ENCODE measurements at regions not wholly inside any gene's neighbourhood (a gene's known extent, or its start where the extent isn't known, plus 50 kb on each side); places are given as distances from the start of the nearest gene placed in this dataset.
"Not testable (repeated sequence)": the region's sequence is repeated elsewhere in the genome, so short reads cannot be mapped to it uniquely, and the experiment has no call there.

- no peak for DNase-seq
Observed at GRCh38 chr12:47367912-47368537, 288.3 kb upstream of the AMIGO2 start.

- no peak for DNase-seq
Observed at GRCh38 chr12:47366579-47366978, 286.8 kb upstream of the AMIGO2 start.

DNA sequence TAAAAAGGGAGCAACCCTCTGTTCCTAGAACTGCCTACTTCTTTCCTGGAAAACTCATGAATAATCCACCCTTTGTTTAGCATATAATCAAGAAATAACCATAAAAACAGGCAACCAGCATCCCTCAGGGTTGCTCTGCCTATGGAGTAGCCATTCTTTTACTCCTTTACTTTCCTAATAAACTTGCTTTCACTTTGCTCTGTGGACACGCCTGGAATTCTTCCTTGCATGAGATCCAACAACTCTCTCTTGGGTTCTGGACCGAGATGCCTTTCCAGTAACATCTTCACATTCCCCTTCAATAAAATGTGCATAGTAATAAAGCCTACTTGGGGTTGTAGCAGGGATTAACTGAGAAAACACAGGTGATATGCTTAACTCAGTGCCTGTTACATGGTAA is 286.4 kb upstream of the AMIGO2 start:
- DNase-seq: no peak

DNA sequence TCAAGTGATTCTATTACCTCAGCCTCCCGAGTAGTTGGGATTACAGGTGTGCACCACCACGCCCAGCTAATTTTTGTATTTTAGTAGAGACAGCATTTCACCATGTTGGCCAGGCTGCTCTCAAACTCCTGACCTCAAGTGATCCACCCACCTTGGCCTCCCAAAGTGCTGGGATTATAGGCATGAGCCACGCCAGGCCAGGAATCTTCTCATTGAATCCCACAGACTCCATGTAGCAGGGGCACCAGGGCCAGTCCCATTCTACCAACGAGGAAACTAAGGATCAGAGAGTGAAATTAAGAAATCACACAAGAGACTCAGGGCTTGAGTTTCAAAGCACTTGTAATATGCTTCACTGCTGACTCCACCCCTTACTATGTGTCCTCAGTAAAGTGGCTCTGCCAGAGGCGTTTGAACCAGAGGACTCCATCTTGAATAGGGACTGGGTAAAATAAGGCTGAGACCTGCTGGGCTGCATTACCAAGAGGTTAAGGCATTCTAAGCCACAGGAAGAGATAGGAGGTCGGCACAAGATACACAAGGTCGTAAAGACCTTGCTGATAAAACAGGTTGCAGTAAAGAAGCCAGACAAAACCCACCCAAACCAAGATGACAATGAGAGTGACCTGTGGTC is 285.8 kb upstream of the AMIGO2 start:
- DNase-seq: not testable (repeated sequence)

- no peak for DNase-seq
Observed at GRCh38 chr12:47364261-47364660, 284.5 kb upstream of the AMIGO2 start.

- DNase-seq: no peak
Observed at GRCh38 chr12:47362126-47362705, 282.5 kb upstream of the AMIGO2 start.

DNA sequence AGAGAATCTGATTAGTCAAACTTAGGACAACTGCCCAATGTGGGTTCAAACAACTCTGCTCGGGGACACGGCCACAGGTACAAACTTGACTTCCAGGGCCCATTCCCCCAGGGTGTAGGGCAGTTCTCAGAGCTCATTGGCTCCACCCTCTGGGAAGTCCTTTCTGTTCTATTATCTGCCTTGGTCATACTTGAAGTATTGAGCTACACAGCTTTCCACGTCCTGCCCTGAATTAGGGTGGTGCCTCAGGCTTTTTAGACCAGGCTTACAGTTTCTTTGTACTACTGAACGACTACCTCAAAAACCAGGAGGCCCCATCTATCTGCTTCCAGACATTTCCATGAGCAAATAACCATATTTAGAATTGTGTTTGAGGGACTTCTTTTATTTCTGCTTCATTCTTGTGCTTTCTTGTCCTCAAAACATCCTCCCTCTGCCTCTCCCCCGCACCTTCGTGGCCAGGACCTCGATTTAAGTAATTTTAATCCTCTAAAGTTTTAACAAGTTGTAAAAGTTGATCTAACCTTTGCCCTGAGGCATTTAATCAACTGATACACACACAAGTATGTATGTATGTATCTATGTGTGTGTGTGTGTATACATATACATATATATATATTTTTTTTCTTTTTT is 281.7 kb upstream of the AMIGO2 start:
- no peak for DNase-seq

- peak; percentile 25 for DNase-seq
Observed at GRCh38 chr12:47360771-47361388, 281.1 kb upstream of the AMIGO2 start.

- no peak for DNase-seq
Observed at GRCh38 chr12:47360093-47360480, 280.3 kb upstream of the AMIGO2 start.

- DNase-seq: no peak
Observed at GRCh38 chr12:47359310-47360092, 279.7 kb upstream of the AMIGO2 start.

- not testable (repeated sequence) for DNase-seq
Observed at GRCh38 chr12:47357006-47357405, 277.2 kb upstream of the AMIGO2 start.

DNA sequence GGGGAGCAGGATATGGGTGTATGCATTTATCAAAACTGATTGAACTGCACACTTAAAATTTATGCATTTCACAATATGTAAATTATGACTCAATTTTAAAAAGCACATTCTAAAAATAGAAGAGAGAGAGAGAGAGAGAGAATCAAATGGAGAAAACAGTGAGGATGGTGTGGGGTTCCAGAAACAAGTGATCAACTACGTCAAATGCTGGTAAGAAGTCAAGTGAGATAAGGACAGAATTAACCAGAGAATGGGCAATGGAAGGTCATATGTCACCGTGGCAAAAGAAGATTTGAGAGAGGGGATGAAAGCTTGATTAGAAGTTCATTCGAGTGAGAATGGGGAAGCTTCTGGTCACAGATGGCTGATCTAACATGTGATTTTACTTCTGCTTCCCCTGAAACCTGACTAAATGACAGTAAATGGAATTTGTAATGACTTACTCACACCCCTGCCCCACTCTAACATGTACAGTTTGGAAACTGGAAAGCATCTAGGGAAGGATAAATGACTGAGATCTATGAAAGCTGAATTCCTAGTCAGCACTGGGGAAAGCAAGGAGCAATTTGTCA is 276.5 kb upstream of the AMIGO2 start:
- no peak for DNase-seq

- DNase-seq: no peak
Observed at GRCh38 chr12:47353508-47353907, 273.7 kb upstream of the AMIGO2 start.

DNA sequence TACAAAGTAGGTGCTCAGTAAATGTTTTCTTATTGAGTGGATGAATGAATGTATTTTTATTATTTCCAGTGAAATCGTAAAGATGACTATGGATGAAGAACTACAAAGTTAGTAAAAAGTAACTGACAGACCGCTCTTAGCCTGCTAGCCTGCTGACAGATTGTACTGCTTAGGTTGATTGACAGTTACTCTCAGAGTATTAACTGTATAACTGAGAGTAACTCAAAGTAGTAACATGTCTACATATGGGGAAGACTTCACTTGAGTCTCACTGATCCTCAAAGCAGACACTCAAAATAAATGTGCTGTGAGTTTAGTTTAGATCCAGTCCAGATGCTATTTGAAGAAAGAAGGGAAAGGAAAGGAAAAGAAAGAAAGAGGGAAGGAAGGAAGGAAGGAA is 272.3 kb upstream of the AMIGO2 start:
- DNase-seq: no peak

- DNase-seq: no peak
Observed at GRCh38 chr12:47351526-47351925, 271.8 kb upstream of the AMIGO2 start.

GRCh38 chr12:47350062-47350408 is 270.3 kb upstream of the AMIGO2 start:
- no peak for DNase-seq

DNA sequence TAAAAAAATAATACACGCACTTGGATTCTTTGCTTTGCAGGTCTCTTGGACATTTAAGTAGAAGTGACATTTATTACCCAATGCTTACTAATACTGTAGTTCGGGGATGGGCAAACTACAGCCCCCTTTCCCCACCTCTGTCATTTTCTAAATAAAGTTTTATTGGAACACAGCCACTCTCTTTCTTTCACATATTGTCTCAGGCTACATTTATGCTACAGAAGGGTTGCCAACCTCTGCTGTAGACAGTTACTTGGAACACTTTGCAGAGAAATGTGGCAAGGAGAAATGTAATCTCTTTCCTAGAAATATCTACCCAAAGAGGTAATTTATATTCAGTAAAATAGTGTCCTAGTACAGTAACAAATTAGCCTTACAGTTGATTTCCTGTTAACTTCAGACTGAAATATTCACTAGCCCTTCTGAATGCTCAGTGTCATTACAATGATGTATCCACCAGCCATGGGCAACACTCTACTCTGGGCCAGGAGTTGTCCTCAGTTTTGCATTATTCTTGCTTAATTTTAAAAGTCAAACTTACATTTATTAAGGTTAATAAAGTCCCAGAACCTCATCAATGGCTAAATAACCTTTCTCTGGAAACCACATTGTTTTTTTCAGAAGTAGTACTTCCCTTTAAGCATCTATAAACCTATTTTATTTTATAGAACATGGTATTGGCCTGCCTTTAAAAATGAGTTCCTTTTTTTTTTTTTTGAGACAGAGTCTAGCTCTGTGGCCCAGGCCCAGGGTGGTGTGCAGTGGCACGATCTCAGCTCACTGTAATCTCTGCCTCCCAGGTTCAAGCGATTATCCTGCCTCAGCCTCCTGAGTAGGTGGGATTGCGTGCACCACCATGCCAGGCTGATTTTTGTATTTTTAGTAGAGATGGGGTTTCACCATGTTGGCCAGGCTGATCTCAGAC is 269.6 kb upstream of the AMIGO2 start:
- no peak for DNase-seq

- no peak for DNase-seq
Observed at GRCh38 chr12:47348206-47348605, 268.4 kb upstream of the AMIGO2 start.

GRCh38 chr12:47346251-47347019 is 266.7 kb upstream of the AMIGO2 start:
- no peak for DNase-seq

Measured in T-helper 9 cell (primary cell).